ENCODE measurements at regions not wholly inside any gene's neighbourhood (a gene's known extent, or its start where the extent isn't known, plus 50 kb on each side); places are given as distances from the start of the nearest gene placed in this dataset.
"Not testable (repeated sequence)": the region's sequence is repeated elsewhere in the genome, so short reads cannot be mapped to it uniquely, and the experiment has no call there.

- Histone ChIP-seq H3K27ac (no peak overlapping the region), H3K4me3 (no peak overlapping the region), H3K27me3 (no peaks in the 10 kb centered on the region), H3K36me3 (no peaks in the 10 kb centered on the region), H3K9me3 (no peaks in the 10 kb centered on the region), H3K4me1 (no peaks in the 10 kb centered on the region)
- DNase-seq: no peak
- no peak for TF ChIP-seq EP300 (IDR thresholded peaks at IDR 0.05)
- TF ChIP-seq POLR2AphosphoS5 (IDR thresholded peaks at IDR 0.05): no peak
- no peak for TF ChIP-seq POLR2A (IDR thresholded peaks at IDR 0.05)
- no peak for TF ChIP-seq CTCF (IDR thresholded peaks at IDR 0.05)
- no peak for ATAC-seq (ENCODE audit: low FRiP score in 2 of 2)
- WGBS, 2 donors: 79 to 94% methylated on average over 1 of the region's 1 CpG
Measured at GRCh38 chr5:16987776-16988175, 51.7 kb upstream of the MYO10 start.

- not testable (repeated sequence) for ATAC-seq (ENCODE audit: low FRiP score in 2 of 2); H3K4me1 ChIP-seq; H3K9me3 ChIP-seq; H3K36me3 ChIP-seq; H3K27me3 ChIP-seq; H3K27ac ChIP-seq; H3K4me3 ChIP-seq
- whole genome bisulfite sequencing, 2 donors: 81 to 91% methylated on average over 8 to 22 of the region's 43 CpGs
- DNase-seq: peak in 1 of 2 donors; percentile 76
Measured at GRCh38 chr5:16990817-16991520, 54.9 kb upstream of the MYO10 start.

GRCh38 chr5:16992006-16992405 lies 55.9 kb upstream of the MYO10 start:
- ATAC-seq (ENCODE audit: low FRiP score in 2 of 2) (no peak), DNase-seq (no peak)
- H3K4me3 ChIP-seq: no peak overlapping the region
- TF ChIP-seq POLR2AphosphoS5 (IDR thresholded peaks at IDR 0.05) (no peak), CTCF (IDR thresholded peaks at IDR 0.05) (no peak), POLR2A (IDR thresholded peaks at IDR 0.05) (no peak), EP300 (IDR thresholded peaks at IDR 0.05) (no peak)
- H3K27me3 ChIP-seq: no peaks in the 10 kb centered on the region
- no peaks in the 10 kb centered on the region for H3K36me3 ChIP-seq
- no peak overlapping the region for H3K27ac ChIP-seq
- peaks cover 0 to 6% (median 0%) of the 10 kb centered on the region in 4 donors for H3K4me1 ChIP-seq
- 73 to 84% methylated on average over 2 of the region's 2 CpGs for WGBS, 2 donors
- H3K9me3 ChIP-seq: no peaks in the 10 kb centered on the region

- no peak for ATAC-seq (ENCODE audit: low FRiP score in 2 of 2)
- no peaks in the 10 kb centered on the region for H3K9me3 ChIP-seq
- peaks cover 0 to 6% (median 0%) of the 10 kb centered on the region in 4 donors for H3K4me1 ChIP-seq
- H3K27me3 ChIP-seq: no peaks in the 10 kb centered on the region
- 56 to 63% methylated on average over 5 of the region's 5 CpGs for WGBS, 2 donors
- no peak overlapping the region for H3K4me3 ChIP-seq
- H3K36me3 ChIP-seq: no peaks in the 10 kb centered on the region
- TF ChIP-seq POLR2AphosphoS5 (IDR thresholded peaks at IDR 0.05): no peak
- no peak for TF ChIP-seq CTCF (IDR thresholded peaks at IDR 0.05)
- TF ChIP-seq EP300 (IDR thresholded peaks at IDR 0.05): no peak
- no peak for TF ChIP-seq POLR2A (IDR thresholded peaks at IDR 0.05)
- no peak for DNase-seq
- H3K27ac ChIP-seq: no peak overlapping the region
Measured at GRCh38 chr5:16992444-16992843, 56.4 kb upstream of the MYO10 start.

GRCh38 chr5:16994565-16994964 lies 58.5 kb upstream of the MYO10 start:
- Histone ChIP-seq H3K4me1 (peaks cover 0 to 6% (median 0%) of the 10 kb centered on the region in 4 donors), H3K27me3 (no peaks in the 10 kb centered on the region), H3K27ac (no peak overlapping the region), H3K9me3 (no peaks in the 10 kb centered on the region), H3K4me3 (no peak overlapping the region), H3K36me3 (no peaks in the 10 kb centered on the region)
- no peak for DNase-seq
- WGBS, 2 donors: 69 to 70% methylated on average over 2 to 3 of the region's 3 CpGs
- ATAC-seq (ENCODE audit: low FRiP score in 2 of 2): no peak
- TF ChIP-seq POLR2A (IDR thresholded peaks at IDR 0.05) (no peak), POLR2AphosphoS5 (IDR thresholded peaks at IDR 0.05) (no peak), CTCF (IDR thresholded peaks at IDR 0.05) (no peak)

All from upper lobe of left lung (tissue), 6 donors.